Mucosa of descending colon (tissue), 3 donors: ENCODE measurements at regions not wholly inside any gene's neighbourhood (a gene's known extent, or its start where the extent isn't known, plus 50 kb on each side); places are given as distances from the start of the nearest gene placed in this dataset.

Experiments used
- ATAC-seq: fragments of 200-7000 bp; cut with Tn5 transposase; one replicate; pipeline ENCODE4 v1.9.1; 2020; ENCODE audit warnings: mild to moderate bottlenecking, moderate library complexity
- DNase-seq, 3 donors: peaks; one replicate each; pipeline ENCODE4 v3.0.0-alpha.2; 2020
- H3K36me3 ChIP-seq: fragments of 200-600 bp; one replicate; pipeline ENCODE4 v1.8.0; 2021; ENCODE audit warnings: low read depth, mild to moderate bottlenecking
- H3K4me1 ChIP-seq: fragments of 200-600 bp; one replicate; pipeline ENCODE4 v1.8.0; 2021; ENCODE audit warnings: low read depth, mild to moderate bottlenecking
- H3K4me3 ChIP-seq: fragments of 200-600 bp; one replicate; pipeline ENCODE4 v1.8.0; 2021; ENCODE audit warnings: mild to moderate bottlenecking
- H3K9me3 ChIP-seq: fragments of 200-600 bp; one replicate; pipeline ENCODE4 v1.8.0; 2021; ENCODE audit warnings: mild to moderate bottlenecking
- intact Hi-C, 2 donors: fragments of 100-400 bp; cut with DNase I in 1 of 2; cut with micrococcal nuclease in 1 of 2; formaldehyde crosslinking; loops; one replicate each; pipeline versions ENCODE4 v1.11.0 to v1.11.1; 2022; cut with DNase I, micrococcal nuclease
- TF ChIP-seq, protein P1 (sequence below): fragments of 200-600 bp; IDR thresholded peaks from one replicate; pipeline ENCODE4 v1.8.0; 2022; ENCODE audit warnings: antibody characterized with exemption, mild to moderate bottlenecking
- donor health status: DM: no; HTN: no; CAD: no; lungs with moderate emphysema.
- donor health status: DM: no; HTN: no; CAD: no.
- donor health status: DM: no; HTN: yes; CAD: no.

DNA sequence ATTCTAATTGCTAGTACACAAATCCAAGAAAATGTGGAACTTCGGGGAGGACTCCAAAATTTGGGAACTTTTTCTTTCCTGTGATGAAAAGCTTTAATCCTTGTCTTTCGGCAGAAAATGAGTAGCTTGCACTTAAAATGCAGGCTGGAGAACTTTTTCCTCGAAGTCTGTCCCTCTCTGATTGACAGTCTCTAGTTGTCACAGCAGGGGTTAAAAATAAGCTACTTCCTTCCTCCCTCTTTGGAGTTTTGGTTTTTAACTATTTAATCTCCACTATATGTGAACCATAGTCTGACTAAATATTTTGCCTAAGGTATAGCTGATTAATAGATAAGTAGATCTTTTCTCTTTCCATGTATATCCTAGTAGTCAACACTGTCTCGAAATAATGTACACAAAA, 66.8 kb upstream of the MBOAT1 start:
- TF ChIP-seq, protein P1, sequence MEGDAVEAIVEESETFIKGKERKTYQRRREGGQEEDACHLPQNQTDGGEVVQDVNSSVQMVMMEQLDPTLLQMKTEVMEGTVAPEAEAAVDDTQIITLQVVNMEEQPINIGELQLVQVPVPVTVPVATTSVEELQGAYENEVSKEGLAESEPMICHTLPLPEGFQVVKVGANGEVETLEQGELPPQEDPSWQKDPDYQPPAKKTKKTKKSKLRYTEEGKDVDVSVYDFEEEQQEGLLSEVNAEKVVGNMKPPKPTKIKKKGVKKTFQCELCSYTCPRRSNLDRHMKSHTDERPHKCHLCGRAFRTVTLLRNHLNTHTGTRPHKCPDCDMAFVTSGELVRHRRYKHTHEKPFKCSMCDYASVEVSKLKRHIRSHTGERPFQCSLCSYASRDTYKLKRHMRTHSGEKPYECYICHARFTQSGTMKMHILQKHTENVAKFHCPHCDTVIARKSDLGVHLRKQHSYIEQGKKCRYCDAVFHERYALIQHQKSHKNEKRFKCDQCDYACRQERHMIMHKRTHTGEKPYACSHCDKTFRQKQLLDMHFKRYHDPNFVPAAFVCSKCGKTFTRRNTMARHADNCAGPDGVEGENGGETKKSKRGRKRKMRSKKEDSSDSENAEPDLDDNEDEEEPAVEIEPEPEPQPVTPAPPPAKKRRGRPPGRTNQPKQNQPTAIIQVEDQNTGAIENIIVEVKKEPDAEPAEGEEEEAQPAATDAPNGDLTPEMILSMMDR = no peak
- intact Hi-C loops = no loop called here
- no peaks in the 10 kb centered on the region for H3K36me3 ChIP-seq
- DNase-seq (no peak), ATAC-seq (no peak)
- H3K4me1 ChIP-seq = no peaks in the 10 kb centered on the region
- no peak overlapping the region for H3K4me3 ChIP-seq
- H3K9me3 ChIP-seq = no peaks in the 10 kb centered on the region

DNA sequence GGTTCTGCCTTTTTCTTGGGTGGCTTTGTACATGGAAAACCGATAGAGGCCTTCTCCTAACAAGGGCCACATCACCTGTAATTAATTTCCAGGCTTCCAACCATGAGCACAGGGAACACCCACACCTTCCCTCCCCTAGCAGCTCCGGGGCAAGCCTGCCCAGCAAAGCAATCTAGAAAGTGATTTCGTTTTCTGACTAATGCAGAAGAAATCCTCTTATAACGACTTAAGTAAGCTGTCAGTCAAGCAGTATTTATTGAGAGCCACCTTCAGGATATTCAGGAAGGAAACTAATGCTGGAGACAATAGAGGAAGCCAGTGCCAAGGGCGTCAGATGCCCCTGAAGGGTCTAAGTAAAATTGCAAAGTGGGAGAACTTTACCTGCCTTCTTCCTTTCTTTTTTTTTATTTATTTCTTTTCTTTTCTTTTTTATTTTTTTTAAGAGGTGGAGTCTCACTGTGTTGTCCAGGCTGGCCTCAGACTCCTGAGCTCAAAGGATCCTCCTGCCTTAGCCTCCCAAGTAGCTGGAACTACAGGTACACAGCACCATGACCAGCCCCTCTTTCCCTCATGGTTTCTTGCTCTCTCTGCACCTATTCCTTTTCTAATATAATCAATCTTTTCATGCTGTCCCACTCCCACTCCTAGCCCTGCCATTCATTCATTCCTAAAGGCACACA, 67.5 kb upstream of the MBOAT1 start:
- Histone ChIP-seq H3K9me3 (no peaks in the 10 kb centered on the region), H3K36me3 (no peaks in the 10 kb centered on the region), H3K4me1 (no peaks in the 10 kb centered on the region), H3K4me3 (no peak overlapping the region)
- ATAC-seq (no peak), DNase-seq (no peak)
- TF ChIP-seq, protein P1 = no peak
- intact Hi-C loops = no loop called here

DNA sequence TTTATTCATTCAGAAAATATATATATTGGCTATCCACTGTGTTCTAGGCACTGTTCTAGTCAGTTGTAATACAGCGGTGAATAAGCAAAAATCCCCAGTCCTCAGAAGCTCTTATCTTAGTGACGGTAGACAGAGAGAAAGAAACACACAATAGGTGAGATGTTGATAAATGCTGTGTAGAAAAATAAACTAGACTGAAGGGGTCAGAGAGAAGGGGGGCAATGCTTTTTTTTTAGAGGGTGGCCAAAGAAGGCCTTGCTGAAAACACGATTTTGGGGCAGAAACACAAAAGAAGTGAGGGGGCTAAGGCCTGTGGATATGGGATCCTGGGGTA, 68.0 kb upstream of the MBOAT1 start:
- Histone ChIP-seq H3K36me3 (no peaks in the 10 kb centered on the region), H3K9me3 (no peaks in the 10 kb centered on the region), H3K4me1 (no peaks in the 10 kb centered on the region), H3K4me3 (no peak overlapping the region)
- ATAC-seq (no peak), DNase-seq (no peak)
- TF ChIP-seq, protein P1 = no peak
- intact Hi-C loops = no loop called here

DNA sequence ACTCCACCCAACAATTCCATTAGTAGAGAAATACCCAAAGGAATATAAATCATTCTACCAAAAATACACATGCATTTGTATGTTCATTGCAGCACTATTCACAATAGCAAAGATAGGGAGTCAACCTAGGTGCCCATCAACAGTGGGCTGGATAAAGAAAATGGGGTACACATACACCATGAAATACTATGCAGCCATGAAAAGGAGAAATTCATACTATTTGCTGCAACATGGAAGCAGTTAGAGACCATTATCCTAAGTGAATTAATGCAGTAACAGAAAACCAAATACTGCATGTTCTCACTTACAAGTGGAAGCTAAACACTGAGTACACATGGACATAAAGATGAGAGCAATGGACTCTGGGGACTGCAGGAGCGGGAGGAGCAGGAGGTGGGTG, 72.4 kb upstream of the MBOAT1 start:
- H3K36me3 ChIP-seq = no peaks in the 10 kb centered on the region
- TF ChIP-seq, protein P1 = no peak
- intact Hi-C loops = no loop called here
- H3K4me3 ChIP-seq = no peak overlapping the region
- H3K4me1 ChIP-seq = no peaks in the 10 kb centered on the region
- no peak for ATAC-seq
- no peak for DNase-seq
- H3K9me3 ChIP-seq = no peaks in the 10 kb centered on the region

DNA sequence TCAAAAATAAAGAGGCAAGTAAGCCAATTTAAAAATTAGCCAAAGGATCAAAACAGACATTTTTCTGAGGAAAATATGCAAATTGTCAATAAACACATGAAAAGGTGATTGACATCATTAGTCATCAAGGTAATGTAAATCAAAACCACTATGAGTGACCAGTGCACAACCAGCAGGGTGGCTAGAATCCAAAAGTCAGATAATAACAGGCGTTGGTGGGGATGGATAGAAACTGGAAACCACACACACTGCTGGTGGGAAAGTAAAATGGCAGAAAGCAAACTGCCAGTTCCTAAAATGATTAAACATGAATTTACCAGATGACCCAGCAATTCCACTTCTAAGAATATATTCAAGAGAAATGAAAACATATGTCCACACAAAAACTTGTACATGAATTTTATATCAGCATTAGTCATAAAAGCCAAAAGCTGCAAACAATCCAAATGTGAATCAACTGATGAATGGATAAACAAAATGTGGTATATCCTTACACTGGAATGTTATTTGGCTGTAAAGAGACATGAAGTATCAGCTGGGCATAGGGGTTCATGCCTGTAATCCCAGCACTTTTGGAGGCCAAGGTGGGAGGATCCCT, 74.8 kb upstream of the MBOAT1 start:
- TF ChIP-seq, protein P1 = no peak
- Histone ChIP-seq H3K4me3 (no peak overlapping the region), H3K9me3 (no peaks in the 10 kb centered on the region), H3K36me3 (no peaks in the 10 kb centered on the region), H3K4me1 (no peaks in the 10 kb centered on the region)
- ATAC-seq (no peak), DNase-seq (no peak)
- intact Hi-C loops = no loop called here
